ENCODE measurements at regions not wholly inside any gene's neighbourhood (a gene's known extent, or its start where the extent isn't known, plus 50 kb on each side); places are given as distances from the start of the nearest gene placed in this dataset.

DNA sequence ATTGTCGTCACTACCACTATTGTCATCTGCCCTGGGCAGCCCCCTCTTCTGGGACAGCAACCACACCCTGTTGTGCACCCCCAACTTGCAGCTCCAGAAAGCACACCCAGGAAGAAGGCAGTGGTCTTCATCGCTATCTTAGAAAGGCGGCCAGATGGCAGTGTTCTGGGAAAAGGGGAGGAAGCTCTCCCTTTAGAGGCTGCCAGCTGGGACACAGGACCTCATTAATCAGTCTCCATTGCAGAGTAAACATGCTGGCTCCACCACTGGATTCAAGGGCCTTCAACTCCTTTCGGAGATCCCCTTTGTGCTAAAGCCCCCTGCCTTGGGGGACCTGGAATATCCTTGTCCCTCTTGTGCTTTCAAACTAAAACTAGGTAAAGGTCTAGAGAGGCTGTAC, 199.3 kb upstream of the LINGO1 start (continued):
- TF ChIP-seq, protein P1, sequence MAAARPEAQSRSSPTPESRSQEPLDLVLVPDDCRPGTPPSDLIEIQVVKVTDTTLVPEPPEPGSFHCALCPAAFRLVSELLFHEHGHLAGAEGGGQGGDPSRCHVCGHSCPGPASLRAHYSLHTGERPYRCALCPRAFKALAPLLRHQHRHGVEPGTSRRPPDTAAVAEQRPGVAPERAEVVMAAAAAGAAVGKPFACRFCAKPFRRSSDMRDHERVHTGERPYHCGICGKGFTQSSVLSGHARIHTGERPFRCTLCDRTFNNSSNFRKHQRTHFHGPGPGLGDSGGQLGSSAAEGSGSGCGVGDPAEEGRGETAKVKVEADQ (CRISPR knock-in tag; IDR thresholded peaks at IDR 0.05; ENCODE audit: borderline replicate concordance): no peak
- TF ChIP-seq CHD2 (IDR thresholded peaks at IDR 0.05; ENCODE audit: low read depth, low read length): no peak
- TF ChIP-seq, protein P2, sequence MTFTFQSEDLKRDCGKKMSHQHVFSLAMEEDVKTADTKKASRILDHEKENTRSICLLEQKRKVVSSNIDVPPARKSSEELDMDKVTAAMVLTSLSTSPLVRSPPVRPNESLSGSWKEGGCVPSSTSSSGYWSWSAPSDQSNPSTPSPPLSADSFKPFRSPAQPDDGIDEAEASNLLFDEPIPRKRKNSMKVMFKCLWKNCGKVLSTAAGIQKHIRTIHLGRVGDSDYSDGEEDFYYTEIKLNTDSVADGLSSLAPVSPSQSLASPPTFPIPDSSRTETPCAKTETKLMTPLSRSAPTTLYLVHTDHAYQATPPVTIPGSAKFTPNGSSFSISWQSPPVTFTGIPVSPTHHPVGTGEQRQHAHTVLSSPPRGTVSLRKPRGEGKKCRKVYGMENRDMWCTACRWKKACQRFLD (CRISPR knock-in tag; IDR thresholded peaks at IDR 0.05; ENCODE audit: borderline replicate concordance): no peak
- TF ChIP-seq ZZZ3 (CRISPR knock-in tag; IDR thresholded peaks at IDR 0.05; ENCODE audit: borderline replicate concordance): no peak
- TF ChIP-seq, protein P3, sequence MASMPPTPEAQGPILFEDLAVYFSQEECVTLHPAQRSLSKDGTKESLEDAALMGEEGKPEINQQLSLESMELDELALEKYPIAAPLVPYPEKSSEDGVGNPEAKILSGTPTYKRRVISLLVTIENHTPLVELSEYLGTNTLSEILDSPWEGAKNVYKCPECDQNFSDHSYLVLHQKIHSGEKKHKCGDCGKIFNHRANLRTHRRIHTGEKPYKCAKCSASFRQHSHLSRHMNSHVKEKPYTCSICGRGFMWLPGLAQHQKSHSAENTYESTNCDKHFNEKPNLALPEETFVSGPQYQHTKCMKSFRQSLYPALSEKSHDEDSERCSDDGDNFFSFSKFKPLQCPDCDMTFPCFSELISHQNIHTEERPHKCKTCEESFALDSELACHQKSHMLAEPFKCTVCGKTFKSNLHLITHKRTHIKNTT (CRISPR knock-in tag; IDR thresholded peaks at IDR 0.05): no peak
- TF ChIP-seq ZFP37 (CRISPR knock-in tag; IDR thresholded peaks at IDR 0.05; ENCODE audit: borderline replicate concordance): no peak
- TF ChIP-seq DPF2 (CRISPR knock-in tag; IDR thresholded peaks at IDR 0.05; ENCODE audit: borderline replicate concordance, low read depth): no peak
- no peak for TF ChIP-seq ZNF136 (CRISPR knock-in tag; IDR thresholded peaks at IDR 0.05; ENCODE audit: low read depth)
- TF ChIP-seq ZNF790 (CRISPR knock-in tag; IDR thresholded peaks at IDR 0.05; ENCODE audit: borderline replicate concordance): no peak
- TF ChIP-seq KMT2A (CRISPR knock-in tag; IDR thresholded peaks at IDR 0.05): no peak
- TF ChIP-seq HMGA1 (CRISPR knock-in tag; conservative IDR thresholded peaks at IDR 0.05): no peak
- no peak for TF ChIP-seq CREB1 (IDR thresholded peaks at IDR 0.05)
- no peak for TF ChIP-seq CREB1 (CRISPR knock-in tag; IDR thresholded peaks at IDR 0.05)
- no peak for TF ChIP-seq ZNF20 (CRISPR knock-in tag; IDR thresholded peaks at IDR 0.05)
- TF ChIP-seq ZSCAN29 (CRISPR knock-in tag; conservative IDR thresholded peaks at IDR 0.05): no peak
